ENCODE measurements at regions not wholly inside any gene's neighbourhood (a gene's known extent, or its start where the extent isn't known, plus 50 kb on each side); places are given as distances from the start of the nearest gene placed in this dataset.

DNA sequence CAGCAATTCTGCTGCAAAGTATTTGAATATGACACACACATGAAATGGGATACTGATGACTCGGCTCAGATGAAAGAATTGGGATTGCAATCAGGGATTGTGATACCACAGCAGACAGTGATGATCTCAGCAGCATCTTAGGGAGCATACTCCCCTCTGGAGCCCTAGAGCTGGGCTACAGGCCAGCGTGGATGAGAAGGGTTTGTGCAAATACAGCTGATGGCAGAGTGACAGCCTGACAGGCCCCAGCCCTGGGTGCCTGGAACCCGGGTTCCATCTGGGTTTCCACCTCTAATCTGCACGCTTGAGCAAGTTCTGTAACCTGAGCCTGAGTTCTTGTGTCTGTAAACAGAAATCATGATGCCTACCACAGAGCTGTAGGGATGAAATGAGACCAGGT is 418.0 kb downstream of the LRATD1 start:
- Histone ChIP-seq H3K4me1 (ENCODE audit: control insufficient read depth in 1 of 2, insufficient read depth in 1 of 2, low read depth in 1 of 2, low read length in 1 of 2) (no peaks in the 10 kb centered on the region), H3K27me3 (peaks cover 13% of the 10 kb centered on the region), H3K9me3 (no peaks in the 10 kb centered on the region), H3K4me3 (ENCODE audit: low read depth in 1 of 2, low read length in 1 of 2) (no peak overlapping the region), H3K27ac (no peak overlapping the region), H3K36me3 (no peaks in the 10 kb centered on the region)
- TF ChIP-seq, protein P1, sequence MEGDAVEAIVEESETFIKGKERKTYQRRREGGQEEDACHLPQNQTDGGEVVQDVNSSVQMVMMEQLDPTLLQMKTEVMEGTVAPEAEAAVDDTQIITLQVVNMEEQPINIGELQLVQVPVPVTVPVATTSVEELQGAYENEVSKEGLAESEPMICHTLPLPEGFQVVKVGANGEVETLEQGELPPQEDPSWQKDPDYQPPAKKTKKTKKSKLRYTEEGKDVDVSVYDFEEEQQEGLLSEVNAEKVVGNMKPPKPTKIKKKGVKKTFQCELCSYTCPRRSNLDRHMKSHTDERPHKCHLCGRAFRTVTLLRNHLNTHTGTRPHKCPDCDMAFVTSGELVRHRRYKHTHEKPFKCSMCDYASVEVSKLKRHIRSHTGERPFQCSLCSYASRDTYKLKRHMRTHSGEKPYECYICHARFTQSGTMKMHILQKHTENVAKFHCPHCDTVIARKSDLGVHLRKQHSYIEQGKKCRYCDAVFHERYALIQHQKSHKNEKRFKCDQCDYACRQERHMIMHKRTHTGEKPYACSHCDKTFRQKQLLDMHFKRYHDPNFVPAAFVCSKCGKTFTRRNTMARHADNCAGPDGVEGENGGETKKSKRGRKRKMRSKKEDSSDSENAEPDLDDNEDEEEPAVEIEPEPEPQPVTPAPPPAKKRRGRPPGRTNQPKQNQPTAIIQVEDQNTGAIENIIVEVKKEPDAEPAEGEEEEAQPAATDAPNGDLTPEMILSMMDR (IDR thresholded peaks at IDR 0.05): no peak

DNA sequence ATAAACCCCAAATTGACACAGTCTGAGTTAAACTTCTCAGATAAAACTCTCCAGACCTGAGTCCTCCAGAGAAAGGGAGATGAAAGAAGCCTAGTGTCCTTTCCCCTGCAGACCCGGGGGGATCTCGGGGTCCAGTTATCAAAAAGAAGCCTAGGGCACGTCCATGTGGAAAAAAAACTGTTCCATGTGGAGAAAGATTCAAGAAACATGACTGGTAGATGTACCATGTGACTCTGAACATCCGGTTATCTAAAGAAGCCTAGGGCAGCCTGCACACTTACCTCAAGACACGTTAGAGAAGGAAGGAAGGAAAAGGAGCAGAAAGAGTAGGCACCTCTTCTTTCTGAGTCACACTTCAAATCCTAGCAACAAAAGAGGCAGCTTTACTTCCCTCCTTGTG is 421.0 kb downstream of the LRATD1 start:
- no peak overlapping the region for H3K4me3 ChIP-seq (ENCODE audit: low read depth in 1 of 2, low read length in 1 of 2)
- H3K9me3 ChIP-seq: no peaks in the 10 kb centered on the region
- TF ChIP-seq, protein P1 (IDR thresholded peaks at IDR 0.05): no peak

DNA sequence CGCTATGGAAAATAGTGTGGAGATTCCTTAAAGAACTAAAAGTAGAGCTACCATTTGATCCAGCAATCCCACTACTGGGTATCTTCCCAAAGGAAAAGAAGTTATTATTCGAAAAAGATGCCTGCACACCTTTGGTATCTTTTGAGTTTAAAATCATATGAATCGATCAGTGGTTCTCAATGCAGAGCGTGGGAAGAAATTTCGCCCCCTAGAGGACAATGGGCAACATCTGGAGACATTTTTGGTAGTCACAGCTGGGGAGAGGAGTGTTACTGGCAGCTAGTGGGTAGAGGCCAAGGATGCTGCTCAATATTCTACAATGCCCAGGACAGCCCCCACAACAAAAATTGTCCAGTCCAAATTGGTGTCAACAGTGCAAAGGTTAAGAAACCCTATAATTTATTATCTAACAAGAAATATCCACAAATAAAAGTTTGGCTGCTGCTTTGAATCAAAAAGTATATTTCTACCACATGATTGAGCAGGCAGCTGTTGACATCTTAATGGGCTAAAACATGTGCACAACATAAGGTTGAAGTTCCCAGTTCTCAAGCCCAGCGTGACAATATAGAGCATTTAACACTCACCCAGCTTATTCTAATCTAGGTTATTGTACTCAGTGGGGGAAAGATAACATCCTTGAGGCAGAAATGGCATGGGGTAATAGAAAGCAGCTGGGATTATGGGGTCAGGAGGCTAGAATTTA is 425.7 kb downstream of the LRATD1 start:
- TF ChIP-seq, protein P1 (IDR thresholded peaks at IDR 0.05): no peak
- peaks cover 10% of the 10 kb centered on the region for H3K27me3 ChIP-seq

More for the DNA sequence above, 421.0 kb downstream of the LRATD1 start:
- H3K4me1 ChIP-seq (ENCODE audit: control insufficient read depth in 1 of 2, insufficient read depth in 1 of 2, low read depth in 1 of 2, low read length in 1 of 2): no peaks in the 10 kb centered on the region
- no peaks in the 10 kb centered on the region for H3K36me3 ChIP-seq
- peaks cover 13% of the 10 kb centered on the region for H3K27me3 ChIP-seq
- H3K27ac ChIP-seq: no peak overlapping the region

DNA sequence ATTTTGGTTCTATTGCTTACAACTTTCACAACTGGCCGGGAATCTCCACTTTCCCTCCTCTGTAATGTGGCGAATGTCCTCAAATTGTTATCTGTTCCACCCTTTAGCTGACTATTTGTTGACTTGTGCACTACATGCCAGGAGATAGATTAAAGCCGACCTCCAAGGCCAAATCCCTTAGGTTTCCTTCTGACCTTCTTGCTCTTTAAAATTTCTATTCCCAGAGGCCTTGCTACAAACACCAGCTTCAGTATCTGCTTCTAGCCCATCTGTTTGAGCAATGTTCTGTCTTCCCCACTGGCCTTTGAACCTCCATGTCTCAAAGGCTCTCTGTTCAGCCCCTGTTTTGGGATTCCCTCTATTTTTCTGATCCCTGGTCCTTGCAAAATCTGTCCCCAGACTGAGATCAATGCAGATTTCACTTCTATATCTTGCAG is 426.2 kb downstream of the LRATD1 start:
- Histone ChIP-seq H3K36me3 (no peaks in the 10 kb centered on the region), H3K4me3 (ENCODE audit: low read depth in 1 of 2, low read length in 1 of 2) (no peak overlapping the region), H3K27ac (no peak overlapping the region), H3K4me1 (ENCODE audit: control insufficient read depth in 1 of 2, insufficient read depth in 1 of 2, low read depth in 1 of 2, low read length in 1 of 2) (no peaks in the 10 kb centered on the region), H3K27me3 (peaks cover 6% of the 10 kb centered on the region), H3K9me3 (no peaks in the 10 kb centered on the region)
- TF ChIP-seq, protein P1 (IDR thresholded peaks at IDR 0.05): no peak

More for the DNA sequence above, 425.7 kb downstream of the LRATD1 start:
- no peaks in the 10 kb centered on the region for H3K4me1 ChIP-seq (ENCODE audit: control insufficient read depth in 1 of 2, insufficient read depth in 1 of 2, low read depth in 1 of 2, low read length in 1 of 2)
- H3K9me3 ChIP-seq: no peaks in the 10 kb centered on the region
- no peak overlapping the region for H3K27ac ChIP-seq
- H3K4me3 ChIP-seq (ENCODE audit: low read depth in 1 of 2, low read length in 1 of 2): no peak overlapping the region
- no peaks in the 10 kb centered on the region for H3K36me3 ChIP-seq

DNA sequence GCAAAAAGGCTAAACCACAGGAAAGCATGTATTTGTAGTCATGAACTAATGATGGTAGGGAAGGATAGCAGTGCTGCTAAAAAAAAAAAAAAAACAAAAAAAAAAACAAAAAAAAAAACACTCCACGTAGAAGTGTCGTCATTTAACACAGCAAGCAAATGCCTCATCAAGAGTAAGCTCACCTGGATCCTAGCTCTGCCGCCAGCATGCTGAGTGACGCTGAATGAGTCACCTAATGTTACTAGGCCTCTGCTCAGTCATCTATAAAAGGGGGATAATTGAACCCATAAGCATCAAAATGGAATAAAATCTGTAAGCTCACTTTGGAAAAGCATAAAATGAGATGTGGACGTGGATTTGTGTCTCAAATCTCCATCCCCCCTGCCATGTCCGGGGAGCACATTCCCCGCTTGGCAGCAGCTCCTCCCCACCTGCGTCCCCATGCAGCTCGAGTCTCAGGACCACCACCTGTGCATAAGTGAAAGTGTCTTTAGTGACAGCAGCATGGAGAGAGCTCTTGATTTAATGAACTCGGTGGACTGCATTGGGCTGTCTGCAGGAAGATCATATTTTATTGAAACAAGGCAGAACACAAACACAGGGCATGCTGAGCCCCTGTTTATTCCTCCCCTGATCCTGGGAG is 427.5 kb downstream of the LRATD1 start:
- no peaks in the 10 kb centered on the region for H3K27me3 ChIP-seq
- H3K9me3 ChIP-seq: no peaks in the 10 kb centered on the region
- TF ChIP-seq, protein P1 (IDR thresholded peaks at IDR 0.05): no peak
- H3K4me3 ChIP-seq (ENCODE audit: low read depth in 1 of 2, low read length in 1 of 2): no peak overlapping the region
- no peak overlapping the region for H3K27ac ChIP-seq
- H3K4me1 ChIP-seq (ENCODE audit: control insufficient read depth in 1 of 2, insufficient read depth in 1 of 2, low read depth in 1 of 2, low read length in 1 of 2): no peaks in the 10 kb centered on the region
- no peaks in the 10 kb centered on the region for H3K36me3 ChIP-seq
